Thoracic aorta (tissue), 2 donors: ENCODE measurements at regions not wholly inside any gene's neighbourhood (a gene's known extent, or its start where the extent isn't known, plus 50 kb on each side); places are given as distances from the start of the nearest gene placed in this dataset.

Experiments
- ATAC-seq: fragments of 150-250 bp; one replicate; pipeline ENCODE4 v1.8.0; 2017; ENCODE audit warnings: low read depth; ENCODE audit not compliant: insufficient number of reproducible peaks, low FRiP score
- DNase-seq: peaks from one replicate; pipeline ENCODE4 v3.0.0-alpha.2; 2020; ENCODE audit warnings: low spot score
- H3K27ac ChIP-seq, 2 donors: fragments of 200-600 bp; sonication (generic); 1 replicate in 1 of 2; 2 replicates in 1 of 2; pipeline ENCODE4 v1.5.1; 2016; ENCODE audit warnings: mild to moderate bottlenecking in 2 of 2, moderate library complexity in 2 of 2
- H3K27me3 ChIP-seq: fragments of 200-600 bp; sonication (generic); replicated peaks from 2 replicates; pipeline ENCODE4 v1.6.0; 2016; ENCODE audit warnings: mild to moderate bottlenecking; ENCODE audit not compliant: insufficient read depth
- H3K36me3 ChIP-seq: fragments of 200-600 bp; sonication (generic); one replicate; pipeline ENCODE4 v1.5.1; 2016
- H3K4me1 ChIP-seq, 2 donors: fragments of 200-600 bp; sonication (generic); 1 replicate in 1 of 2; 2 replicates in 1 of 2; pipeline versions ENCODE4 v1.5.1 to v1.6.0; 2016; ENCODE audit warnings: low read depth in 2 of 2, mild to moderate bottlenecking in 1 of 2; ENCODE audit not compliant: control insufficient read depth in 1 of 2
- H3K4me3 ChIP-seq: fragments of 200-600 bp; sonication (generic); 2 replicates; pipeline ENCODE4 v1.5.1; 2016; ENCODE audit warnings: mild to moderate bottlenecking
- H3K9me3 ChIP-seq: fragments of 200-600 bp; sonication (generic); 2 replicates; pipeline ENCODE4 v1.5.1; 2016
- TF ChIP-seq, protein P1 (sequence below): fragments of 200-600 bp; sonication (generic); IDR thresholded peaks from one replicate; pipeline ENCODE4 v1.5.1; 2019; ENCODE audit warnings: antibody characterized with exemption

DNA sequence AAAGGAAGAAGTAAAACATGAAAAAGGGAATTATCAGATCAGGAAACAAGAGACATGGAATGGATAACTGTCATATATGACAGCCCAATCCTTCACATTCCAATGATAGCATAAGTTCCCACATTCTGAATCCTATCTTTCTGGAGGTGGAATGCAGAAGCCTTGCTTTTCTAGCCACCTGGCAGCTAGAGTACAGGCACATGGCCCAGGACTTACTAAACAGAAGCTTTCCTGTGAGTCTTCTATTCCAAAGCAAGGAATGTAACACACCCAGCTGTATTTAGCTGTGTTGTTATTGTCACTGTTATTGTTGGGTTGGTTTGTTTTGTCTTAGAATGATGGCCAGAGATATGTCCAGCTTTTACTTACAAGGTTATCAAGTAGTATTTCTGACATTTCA lies 780.5 kb upstream of the ZNF608 start:
- Histone ChIP-seq H3K4me1 (peaks cover 4 to 9% of the 10 kb centered on the region in 2 donors), H3K27ac (no peak overlapping the region), H3K9me3 (no peaks in the 10 kb centered on the region), H3K36me3 (no peaks in the 10 kb centered on the region), H3K4me3 (no peak overlapping the region), H3K27me3 (no peaks in the 10 kb centered on the region)
- DNase-seq (no peak), ATAC-seq (no peak)
- TF ChIP-seq, protein P1, sequence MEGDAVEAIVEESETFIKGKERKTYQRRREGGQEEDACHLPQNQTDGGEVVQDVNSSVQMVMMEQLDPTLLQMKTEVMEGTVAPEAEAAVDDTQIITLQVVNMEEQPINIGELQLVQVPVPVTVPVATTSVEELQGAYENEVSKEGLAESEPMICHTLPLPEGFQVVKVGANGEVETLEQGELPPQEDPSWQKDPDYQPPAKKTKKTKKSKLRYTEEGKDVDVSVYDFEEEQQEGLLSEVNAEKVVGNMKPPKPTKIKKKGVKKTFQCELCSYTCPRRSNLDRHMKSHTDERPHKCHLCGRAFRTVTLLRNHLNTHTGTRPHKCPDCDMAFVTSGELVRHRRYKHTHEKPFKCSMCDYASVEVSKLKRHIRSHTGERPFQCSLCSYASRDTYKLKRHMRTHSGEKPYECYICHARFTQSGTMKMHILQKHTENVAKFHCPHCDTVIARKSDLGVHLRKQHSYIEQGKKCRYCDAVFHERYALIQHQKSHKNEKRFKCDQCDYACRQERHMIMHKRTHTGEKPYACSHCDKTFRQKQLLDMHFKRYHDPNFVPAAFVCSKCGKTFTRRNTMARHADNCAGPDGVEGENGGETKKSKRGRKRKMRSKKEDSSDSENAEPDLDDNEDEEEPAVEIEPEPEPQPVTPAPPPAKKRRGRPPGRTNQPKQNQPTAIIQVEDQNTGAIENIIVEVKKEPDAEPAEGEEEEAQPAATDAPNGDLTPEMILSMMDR, result no peak

DNA sequence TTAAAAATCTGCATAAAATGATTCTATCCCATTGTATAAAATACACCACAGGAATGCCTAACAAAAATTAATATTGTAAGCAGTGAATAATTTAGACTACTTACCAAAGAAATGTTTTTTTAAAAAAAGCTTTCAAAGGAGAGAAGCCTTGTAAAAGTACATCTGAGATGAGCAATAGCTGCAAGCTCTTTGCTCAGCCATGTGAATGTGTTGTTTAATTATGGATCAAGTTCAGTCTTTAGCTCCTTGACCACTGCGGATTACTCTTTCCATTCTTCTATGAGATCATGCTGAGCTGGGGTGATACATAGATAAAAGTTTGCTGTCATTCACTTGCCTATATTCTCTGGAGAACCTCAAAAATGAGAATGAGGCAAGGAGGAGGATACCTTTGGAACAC lies 782.4 kb upstream of the ZNF608 start:
- DNase-seq, result no peak
- ATAC-seq, result no peak
- H3K9me3 ChIP-seq, result no peaks in the 10 kb centered on the region
- no peak overlapping the region for H3K27ac ChIP-seq
- TF ChIP-seq, protein P1, result no peak
- no peak overlapping the region for H3K4me3 ChIP-seq
- H3K36me3 ChIP-seq, result no peaks in the 10 kb centered on the region
- no peaks in the 10 kb centered on the region for H3K27me3 ChIP-seq
- peaks cover 4 to 9% of the 10 kb centered on the region in 2 donors for H3K4me1 ChIP-seq

DNA sequence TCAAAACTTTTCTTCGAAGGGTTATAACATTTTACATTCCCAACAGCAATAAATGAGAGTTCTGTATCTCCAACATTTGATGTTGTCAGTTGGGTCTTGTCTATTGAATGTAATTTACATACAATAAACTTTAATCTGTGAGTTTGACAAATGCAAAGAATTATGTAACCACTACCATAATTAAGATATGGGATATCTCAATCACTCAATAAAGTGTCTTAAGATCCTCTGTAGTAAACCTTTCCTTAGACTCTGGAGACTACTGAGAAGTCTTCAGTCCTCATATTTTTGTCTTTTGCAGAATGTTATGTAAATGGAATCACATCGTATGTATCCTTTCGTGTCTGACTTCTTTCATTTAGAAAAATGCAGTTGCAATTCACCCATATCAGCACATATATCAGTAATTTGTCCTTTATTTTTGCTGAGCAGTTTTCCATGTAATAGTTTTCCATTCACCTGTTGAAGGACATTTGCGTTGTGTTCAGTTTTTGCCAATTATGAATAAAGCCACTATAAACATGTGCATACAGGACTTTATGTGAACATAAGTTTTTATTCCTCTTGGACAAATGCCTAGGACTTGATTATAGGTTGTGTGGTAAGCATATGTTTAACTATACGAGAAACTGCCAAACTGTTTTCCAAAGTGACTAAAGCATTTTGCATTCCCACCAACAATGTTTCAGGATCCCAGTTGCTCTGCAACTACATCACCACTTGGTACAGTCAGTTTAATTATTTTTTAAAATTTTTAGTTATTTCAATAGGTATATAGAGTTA lies 784.6 kb upstream of the ZNF608 start:
- H3K4me1 ChIP-seq, result peaks cover 4 to 9% of the 10 kb centered on the region in 2 donors
- no peaks in the 10 kb centered on the region for H3K36me3 ChIP-seq
- H3K9me3 ChIP-seq, result no peaks in the 10 kb centered on the region
- TF ChIP-seq, protein P1, result no peak
- no peaks in the 10 kb centered on the region for H3K27me3 ChIP-seq
- ATAC-seq, result no peak
- no peak for DNase-seq
- H3K4me3 ChIP-seq, result no peak overlapping the region
- no peak overlapping the region for H3K27ac ChIP-seq

DNA sequence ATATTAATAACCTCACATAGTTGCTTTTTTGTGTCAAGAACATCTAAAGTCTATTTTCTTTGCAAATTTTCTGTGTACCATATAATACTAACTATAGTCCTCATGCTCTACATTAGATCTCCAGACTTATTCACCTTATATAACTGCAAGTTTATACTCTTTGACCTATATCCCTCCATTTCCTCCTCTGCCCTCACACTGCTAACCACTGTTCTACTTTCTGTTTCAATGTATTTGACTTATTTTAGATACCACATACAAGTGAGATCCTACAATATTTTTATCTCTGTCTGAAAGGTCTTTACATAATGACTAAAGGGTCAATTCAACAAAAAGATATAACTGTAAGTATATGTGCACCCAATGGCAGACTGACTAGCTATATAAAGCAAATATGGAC lies 789.7 kb upstream of the ZNF608 start:
- TF ChIP-seq, protein P1, result no peak
- H3K27me3 ChIP-seq, result no peaks in the 10 kb centered on the region
- H3K4me1 ChIP-seq, result no peaks in the 10 kb centered on the region
- ATAC-seq (no peak), DNase-seq (no peak)
- peaks cover 9% of the 10 kb centered on the region for H3K9me3 ChIP-seq
- no peaks in the 10 kb centered on the region for H3K36me3 ChIP-seq
- no peak overlapping the region for H3K27ac ChIP-seq
- H3K4me3 ChIP-seq, result no peak overlapping the region

DNA sequence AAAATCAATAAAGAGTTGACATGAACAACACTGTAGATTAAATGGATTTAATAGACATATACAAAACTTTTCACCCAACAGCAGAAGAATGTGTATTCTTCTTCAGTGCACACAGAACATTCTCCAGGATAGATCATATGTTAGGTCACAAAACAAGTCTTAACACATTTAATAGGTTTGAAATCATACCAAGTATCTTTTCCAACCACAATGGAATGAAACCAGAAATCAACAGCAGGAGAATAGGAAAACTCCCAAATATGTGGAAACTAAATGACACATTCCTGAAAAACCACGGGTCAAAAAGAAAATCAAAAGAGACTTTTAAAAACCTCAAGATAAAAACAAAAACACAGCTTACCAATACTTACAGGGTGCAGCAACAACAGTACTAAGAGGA lies 790.1 kb upstream of the ZNF608 start:
- Histone ChIP-seq H3K36me3 (no peaks in the 10 kb centered on the region), H3K4me3 (no peak overlapping the region), H3K4me1 (no peaks in the 10 kb centered on the region), H3K27ac (no peak overlapping the region), H3K9me3 (peaks cover 9% of the 10 kb centered on the region), H3K27me3 (no peaks in the 10 kb centered on the region)
- DNase-seq, result no peak
- TF ChIP-seq, protein P1, result no peak
- ATAC-seq, result no peak
